HepG2 (cell line): ENCODE measurements at regions not wholly inside any gene's neighbourhood (a gene's known extent, or its start where the extent isn't known, plus 50 kb on each side); places are given as distances from the start of the nearest gene placed in this dataset.

Experiments
- ATAC-seq: fragments of 200-7000 bp; cut with Tn5 transposase; 3 replicates; pipeline ENCODE4 v1.9.1; 2020; ENCODE audit warnings: mild to moderate bottlenecking, moderate library complexity
- BruUV-seq: library from RNA; stranded (reverse); fragments of 400-500 nt; replicated peaks from 2 replicates; lab custom pipeline; 2021; lab: Mats Ljungman, UMichigan
- CTCF ChIA-PET: fragments of 300-600 bp; formaldehyde crosslinking; extraction: SDS; loops from one replicate; lab custom pipeline; 2021; ENCODE audit warnings: low total read pairs, inconsistent platforms, low intra/inter-chr PET ratio; lab: Yijun Ruan, JAX
- POLR2A ChIA-PET: fragments of 350-600 bp; sonication (Branson Sonifier 250); formaldehyde crosslinking; loops from one replicate; lab custom pipeline; 2020; ENCODE audit warnings: antibody characterized with exemption, inconsistent platforms; lab: Yijun Ruan, JAX
- DNase-seq: peaks from one replicate; pipeline ENCODE4 v3.0.0-alpha.2; 2015; ENCODE audit warnings: low spot score
- FAIRE-seq: peaks from 3 replicates; lab custom pipeline; 2011; peaks lifted over from hg19 to GRCh38; lab: Jason Lieb, UNC
- H2AFZ ChIP-seq: one replicate; pipeline ENCODE4 v1.6.1; 2011; ENCODE audit warnings: low read length, inconsistent platforms
- H3K27ac ChIP-seq: fragments of 300-600 bp; 3 replicates; pipeline ENCODE4 v1.8.0; 2011; ENCODE audit warnings: mixed run types, mild to moderate bottlenecking, mixed read lengths, low read length, inconsistent platforms; ENCODE audit not compliant: insufficient read depth; ENCODE audit errors: extremely low read length
- H3K27me3 ChIP-seq, 2 experiments: fragments of 200-600 bp in 1 of 2; 2 replicates in 1 of 2; 3 replicates in 1 of 2; pipeline versions ENCODE4 v1.6.0 to v1.8.0; 2011; ENCODE audit warnings: low read length in 2 of 2, mild to moderate bottlenecking in 2 of 2, moderate library complexity in 2 of 2, inconsistent platforms in 1 of 2; ENCODE audit not compliant: insufficient read depth in 2 of 2, control insufficient read depth in 1 of 2
- H3K36me3 ChIP-seq, 2 experiments: fragments of 200-600 bp in 1 of 2; replicated peaks in 1 of 2; 2 replicates in 1 of 2; 3 replicates in 1 of 2; pipeline versions ENCODE4 v1.5.1 to v1.8.0; 2011; ENCODE audit warnings: low read length in 2 of 2, inconsistent platforms in 1 of 2; ENCODE audit not compliant: insufficient read depth in 2 of 2, control insufficient read depth in 1 of 2
- H3K4me1 ChIP-seq: 2 replicates; pipeline ENCODE4 v1.5.1; 2012; ENCODE audit warnings: low read length, inconsistent platforms; ENCODE audit not compliant: insufficient read depth
- H3K4me2 ChIP-seq: 2 replicates; pipeline ENCODE4 v1.6.0; 2011; ENCODE audit warnings: low read depth, low read length, inconsistent platforms
- H3K4me3 ChIP-seq, 3 experiments: fragments of 200-600 bp in 1 of 3; sonication (generic), shearing (Covaris generic) in 1 of 3; replicated peaks in 1 of 3; 2 replicates each; pipeline ENCODE4 v1.5.1; 2011 to 2016; ENCODE audit warnings: low read length in 3 of 3, inconsistent platforms in 2 of 3, low read depth in 2 of 3, mild to moderate bottlenecking in 2 of 3, control low read depth in 1 of 3, mixed read lengths in 1 of 3; ENCODE audit not compliant: insufficient read depth in 1 of 3
- H3K79me2 ChIP-seq: one replicate; pipeline ENCODE4 v1.6.1; 2011; ENCODE audit warnings: low read length, inconsistent platforms; ENCODE audit not compliant: insufficient read depth
- H3K9ac ChIP-seq: 2 replicates; pipeline ENCODE4 v1.6.0; 2011; ENCODE audit warnings: mild to moderate bottlenecking, low read depth, low read length, inconsistent platforms; ENCODE audit not compliant: insufficient read depth
- H3K9me3 ChIP-seq: 2 replicates; pipeline ENCODE4 v1.5.1; 2012; ENCODE audit warnings: mild to moderate bottlenecking, low read length
- H4K20me1 ChIP-seq: 2 replicates; pipeline ENCODE4 v1.6.0; 2011; ENCODE audit warnings: inconsistent platforms, mild to moderate bottlenecking, low read length, moderate library complexity; ENCODE audit not compliant: insufficient read depth
- ESRRA ChIP-seq: sonication (generic); formaldehyde crosslinking; IDR thresholded peaks from 2 replicates; pipeline ENCODE4 v1.5.1; 2020; ENCODE audit warnings: mild to moderate bottlenecking, low read depth, missing genetic modification reagents
- HMGA1 ChIP-seq: sonication (generic); formaldehyde crosslinking; conservative IDR thresholded peaks from 2 replicates; pipeline ENCODE4 v1.4.0; 2020; ENCODE audit warnings: missing genetic modification reagents
- KLF9 ChIP-seq: IDR thresholded peaks from 2 replicates; pipeline ENCODE4 v1.6.1; 2016; ENCODE audit warnings: low read depth
- NAIF1 ChIP-seq: sonication (generic); formaldehyde crosslinking; IDR thresholded peaks from 2 replicates; pipeline ENCODE4 v1.5.0; 2020; ENCODE audit warnings: mild to moderate bottlenecking, missing genetic modification reagents, borderline replicate concordance
- NFIB ChIP-seq: sonication (generic); formaldehyde crosslinking; IDR thresholded peaks from 2 replicates; pipeline ENCODE4 v1.9.0; 2021; ENCODE audit warnings: missing genetic modification reagents, mild to moderate bottlenecking, borderline replicate concordance
- ZBTB3 ChIP-seq: sonication (generic); formaldehyde crosslinking; IDR thresholded peaks from 2 replicates; pipeline ENCODE4 v1.4.0; 2020; ENCODE audit warnings: low read depth, mild to moderate bottlenecking, moderate library complexity, missing genetic modification reagents, borderline replicate concordance
- ZFP36 ChIP-seq: fragments of 150-350 bp; IDR thresholded peaks from 2 replicates; pipeline ENCODE4 v1.6.1; 2018; ENCODE audit warnings: borderline replicate concordance, low read length, low read depth; ENCODE audit not compliant: partially characterized antibody
- ZFY ChIP-seq: sonication (generic); formaldehyde crosslinking; IDR thresholded peaks from 2 replicates; pipeline ENCODE4 v1.4.0; 2020; ENCODE audit warnings: missing genetic modification reagents
- ZNF598 ChIP-seq: sonication (generic); formaldehyde crosslinking; IDR thresholded peaks from 2 replicates; pipeline ENCODE4 v1.5.1; 2020; ENCODE audit warnings: mild to moderate bottlenecking, missing genetic modification reagents, borderline replicate concordance
- WGBS: methylation state at CpG from one replicate; pipeline ENCODE4 v1.1.6; 2017; ENCODE audit warnings: low lambda C conversion rate; 5-methylcytosine and 5-hydroxymethylcytosine counted together
- in situ Hi-C: cut with HindIII; loops from 2 replicates; pipeline ENCODE4 v1.10.0; 2017; ENCODE audit warnings: low pct_unique_long_range_greater_than_20kb; ENCODE audit not compliant: extremely low pct_ligation_motif_present
- intact Hi-C: fragments of 100-400 bp; cut with micrococcal nuclease; formaldehyde crosslinking; loops from one replicate; pipeline ENCODE4 v1.10.0; 2022; ENCODE audit not compliant: unreplicated experiment
- TF ChIP-seq, protein P1 (sequence below): sonication (generic); formaldehyde crosslinking; IDR thresholded peaks from 2 replicates; pipeline ENCODE4 v1.4.0; 2020; ENCODE audit warnings: mild to moderate bottlenecking, missing genetic modification reagents
- TF ChIP-seq, protein P2 (sequence below): sonication (generic); formaldehyde crosslinking; conservative IDR thresholded peaks from 2 replicates; pipeline ENCODE4 v1.8.1; 2023; ENCODE audit warnings: missing genetic modification reagents
- TF ChIP-seq, protein P3 (sequence below): sonication (generic); formaldehyde crosslinking; IDR thresholded peaks from one replicate; pipeline ENCODE4 v1.5.1; 2020; ENCODE audit warnings: mild to moderate bottlenecking, missing genetic modification reagents; ENCODE audit errors: not compliant biosample characterization

DNA sequence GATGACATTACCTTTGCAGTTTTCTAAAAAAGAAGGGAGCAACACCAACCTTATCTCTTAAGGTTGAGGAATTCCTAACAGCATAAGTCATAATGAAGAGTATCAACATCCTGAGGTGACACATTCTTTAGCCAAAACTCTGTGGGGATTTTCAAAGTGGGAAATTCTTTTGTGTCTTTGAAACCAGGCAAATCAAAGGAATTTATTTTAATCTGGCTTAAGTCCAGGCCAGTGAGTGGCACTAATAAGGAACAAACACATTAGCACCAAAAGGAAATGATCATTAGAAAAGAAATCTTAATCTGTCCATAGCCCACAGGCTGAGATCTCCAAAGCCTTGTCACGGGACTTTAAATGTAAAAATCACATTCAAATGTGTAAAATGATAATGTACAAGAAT, 110.1 kb downstream of the LARP7 start:
- no peak overlapping the region for H2AFZ ChIP-seq
- ChIA-PET POLR2A (no interaction called here), CTCF (no interaction called here)
- intact Hi-C loops: no loop called here
- no TSS peak for BruUV-seq
- H3K4me1 ChIP-seq: no peaks in the 10 kb centered on the region
- no peaks in the 10 kb centered on the region for H3K27me3 ChIP-seq
- H3K9me3 ChIP-seq: no peaks in the 10 kb centered on the region
- no peak for ATAC-seq
- no peaks in the 10 kb centered on the region for H3K79me2 ChIP-seq
- no peak for FAIRE-seq
- H3K27ac ChIP-seq: no peak overlapping the region
- WGBS: 0% methylated on average over 1 of the region's 1 CpG
- TF ChIP-seq KLF9 (CRISPR knock-in tag) (no peak), NAIF1 (CRISPR knock-in tag) (no peak), ZNF598 (CRISPR knock-in tag) (no peak), ZFY (CRISPR knock-in tag) (no peak), NFIB (CRISPR knock-in tag) (no peak), HMGA1 (CRISPR knock-in tag) (no peak), ZBTB3 (CRISPR knock-in tag) (no peak), ZFP36 (no peak), ESRRA (CRISPR knock-in tag) (no peak)
- TF ChIP-seq, protein P1, sequence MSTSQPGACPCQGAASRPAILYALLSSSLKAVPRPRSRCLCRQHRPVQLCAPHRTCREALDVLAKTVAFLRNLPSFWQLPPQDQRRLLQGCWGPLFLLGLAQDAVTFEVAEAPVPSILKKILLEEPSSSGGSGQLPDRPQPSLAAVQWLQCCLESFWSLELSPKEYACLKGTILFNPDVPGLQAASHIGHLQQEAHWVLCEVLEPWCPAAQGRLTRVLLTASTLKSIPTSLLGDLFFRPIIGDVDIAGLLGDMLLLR: no peak
- TF ChIP-seq, protein P2, sequence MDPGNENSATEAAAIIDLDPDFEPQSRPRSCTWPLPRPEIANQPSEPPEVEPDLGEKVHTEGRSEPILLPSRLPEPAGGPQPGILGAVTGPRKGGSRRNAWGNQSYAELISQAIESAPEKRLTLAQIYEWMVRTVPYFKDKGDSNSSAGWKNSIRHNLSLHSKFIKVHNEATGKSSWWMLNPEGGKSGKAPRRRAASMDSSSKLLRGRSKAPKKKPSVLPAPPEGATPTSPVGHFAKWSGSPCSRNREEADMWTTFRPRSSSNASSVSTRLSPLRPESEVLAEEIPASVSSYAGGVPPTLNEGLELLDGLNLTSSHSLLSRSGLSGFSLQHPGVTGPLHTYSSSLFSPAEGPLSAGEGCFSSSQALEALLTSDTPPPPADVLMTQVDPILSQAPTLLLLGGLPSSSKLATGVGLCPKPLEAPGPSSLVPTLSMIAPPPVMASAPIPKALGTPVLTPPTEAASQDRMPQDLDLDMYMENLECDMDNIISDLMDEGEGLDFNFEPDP (CRISPR knock-in tag): no peak
- TF ChIP-seq, protein P3, sequence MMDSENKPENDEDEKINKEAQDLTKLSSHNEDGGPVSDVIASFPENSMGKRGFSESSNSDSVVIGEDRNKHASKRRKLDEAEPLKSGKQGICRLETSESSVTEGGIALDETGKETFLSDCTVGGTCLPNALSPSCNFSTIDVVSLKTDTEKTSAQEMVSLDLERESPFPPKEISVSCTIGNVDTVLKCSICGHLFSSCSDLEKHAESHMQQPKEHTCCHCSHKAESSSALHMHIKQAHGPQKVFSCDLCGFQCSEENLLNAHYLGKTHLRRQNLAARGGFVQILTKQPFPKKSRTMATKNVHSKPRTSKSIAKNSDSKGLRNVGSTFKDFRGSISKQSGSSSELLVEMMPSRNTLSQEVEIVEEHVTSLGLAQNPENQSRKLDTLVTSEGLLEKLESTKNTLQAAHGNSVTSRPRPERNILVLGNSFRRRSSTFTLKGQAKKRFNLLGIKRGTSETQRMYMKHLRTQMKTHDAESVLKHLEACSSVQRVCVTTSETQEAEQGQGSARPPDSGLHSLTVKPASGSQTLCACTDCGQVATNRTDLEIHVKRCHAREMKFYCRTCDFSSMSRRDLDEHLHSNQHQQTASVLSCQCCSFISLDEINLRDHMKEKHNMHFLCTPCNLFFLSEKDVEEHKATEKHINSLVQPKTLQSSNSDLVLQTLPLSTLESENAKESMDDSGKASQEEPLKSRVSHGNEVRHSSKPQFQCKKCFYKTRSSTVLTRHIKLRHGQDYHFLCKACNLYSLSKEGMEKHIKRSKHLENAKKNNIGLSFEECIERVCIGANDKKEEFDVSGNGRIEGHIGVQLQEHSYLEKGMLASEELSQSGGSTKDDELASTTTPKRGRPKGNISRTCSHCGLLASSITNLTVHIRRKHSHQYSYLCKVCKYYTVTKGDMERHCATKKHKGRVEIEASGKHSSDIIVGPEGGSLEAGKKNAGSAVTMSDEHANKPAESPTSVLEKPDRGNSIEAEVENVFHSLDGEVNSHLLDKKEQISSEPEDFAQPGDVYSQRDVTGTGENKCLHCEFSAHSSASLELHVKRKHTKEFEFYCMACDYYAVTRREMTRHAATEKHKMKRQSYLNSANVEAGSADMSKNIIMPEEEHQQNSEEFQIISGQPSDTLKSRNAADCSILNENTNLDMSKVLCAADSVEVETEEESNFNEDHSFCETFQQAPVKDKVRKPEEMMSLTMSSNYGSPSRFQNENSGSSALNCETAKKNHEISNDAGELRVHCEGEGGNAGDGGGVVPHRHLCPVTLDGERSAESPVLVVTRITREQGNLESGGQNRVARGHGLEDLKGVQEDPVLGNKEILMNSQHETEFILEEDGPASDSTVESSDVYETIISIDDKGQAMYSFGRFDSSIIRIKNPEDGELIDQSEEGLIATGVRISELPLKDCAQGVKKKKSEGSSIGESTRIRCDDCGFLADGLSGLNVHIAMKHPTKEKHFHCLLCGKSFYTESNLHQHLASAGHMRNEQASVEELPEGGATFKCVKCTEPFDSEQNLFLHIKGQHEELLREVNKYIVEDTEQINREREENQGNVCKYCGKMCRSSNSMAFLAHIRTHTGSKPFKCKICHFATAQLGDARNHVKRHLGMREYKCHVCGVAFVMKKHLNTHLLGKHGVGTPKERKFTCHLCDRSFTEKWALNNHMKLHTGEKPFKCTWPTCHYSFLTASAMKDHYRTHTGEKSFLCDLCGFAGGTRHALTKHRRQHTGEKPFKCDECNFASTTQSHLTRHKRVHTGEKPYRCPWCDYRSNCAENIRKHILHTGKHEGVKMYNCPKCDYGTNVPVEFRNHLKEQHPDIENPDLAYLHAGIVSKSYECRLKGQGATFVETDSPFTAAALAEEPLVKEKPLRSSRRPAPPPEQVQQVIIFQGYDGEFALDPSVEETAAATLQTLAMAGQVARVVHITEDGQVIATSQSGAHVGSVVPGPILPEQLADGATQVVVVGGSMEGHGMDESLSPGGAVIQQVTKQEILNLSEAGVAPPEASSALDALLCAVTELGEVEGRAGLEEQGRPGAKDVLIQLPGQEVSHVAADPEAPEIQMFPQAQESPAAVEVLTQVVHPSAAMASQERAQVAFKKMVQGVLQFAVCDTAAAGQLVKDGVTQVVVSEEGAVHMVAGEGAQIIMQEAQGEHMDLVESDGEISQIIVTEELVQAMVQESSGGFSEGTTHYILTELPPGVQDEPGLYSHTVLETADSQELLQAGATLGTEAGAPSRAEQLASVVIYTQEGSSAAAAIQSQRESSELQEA (CRISPR knock-in tag): no peak
- no peak overlapping the region for H3K4me2 ChIP-seq
- in situ Hi-C loops: no loop called here
- H3K4me3 ChIP-seq: no peak overlapping the region
- H3K36me3 ChIP-seq: no peaks in the 10 kb centered on the region
- H3K9ac ChIP-seq: no peak overlapping the region
- DNase-seq: peak; percentile 3
- H4K20me1 ChIP-seq: no peaks in the 10 kb centered on the region
